ENCODE measurements at regions not wholly inside any gene's neighbourhood (a gene's known extent, or its start where the extent isn't known, plus 50 kb on each side); places are given as distances from the start of the nearest gene placed in this dataset.
"Not testable (repeated sequence)": the region's sequence is repeated elsewhere in the genome, so short reads cannot be mapped to it uniquely, and the experiment has no call there.

DNA sequence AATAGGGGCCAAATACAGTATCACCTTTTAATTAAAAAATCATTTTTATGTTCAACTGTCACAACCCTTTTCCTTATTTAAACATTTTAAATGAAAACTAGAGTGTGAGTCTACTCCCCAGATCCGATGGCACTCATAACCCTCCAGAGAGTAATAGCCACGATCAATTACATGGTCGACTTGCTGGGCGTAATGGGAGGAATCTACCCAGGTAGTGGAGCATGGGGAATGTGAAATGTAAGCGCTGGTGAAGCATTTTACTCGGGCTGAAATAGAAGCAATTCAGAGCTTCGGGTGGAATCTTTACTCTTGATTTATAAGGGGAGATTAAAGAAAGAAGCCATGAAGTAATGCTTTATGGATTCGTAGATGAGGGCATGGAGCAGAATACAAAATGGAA, 321.9 kb downstream of the ACTR3B start:
- DNase-seq (ENCODE audit: low read depth in 3 of 3) = no peak

DNA sequence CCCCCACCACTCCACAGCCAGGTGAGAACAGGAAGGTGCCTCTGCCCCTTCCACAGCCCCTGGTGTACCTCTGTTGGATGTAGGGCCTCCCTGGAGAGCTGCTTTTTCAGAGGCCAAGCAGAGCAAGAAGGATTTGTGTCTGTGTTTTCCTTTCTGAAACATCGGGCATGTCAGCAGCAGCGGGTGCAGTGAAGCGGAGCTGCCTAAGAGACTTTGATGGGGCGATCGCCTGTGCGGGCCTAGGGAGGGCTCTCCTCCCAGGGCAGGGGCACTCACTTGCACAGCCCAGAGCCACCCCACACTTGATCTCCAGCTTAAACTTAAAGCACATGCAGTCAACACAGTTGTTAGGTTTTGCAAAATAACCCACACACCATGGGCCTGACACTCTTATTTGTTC, 324.7 kb downstream of the ACTR3B start:
- DNase-seq (ENCODE audit: low read depth in 3 of 3) = no peak

DNA sequence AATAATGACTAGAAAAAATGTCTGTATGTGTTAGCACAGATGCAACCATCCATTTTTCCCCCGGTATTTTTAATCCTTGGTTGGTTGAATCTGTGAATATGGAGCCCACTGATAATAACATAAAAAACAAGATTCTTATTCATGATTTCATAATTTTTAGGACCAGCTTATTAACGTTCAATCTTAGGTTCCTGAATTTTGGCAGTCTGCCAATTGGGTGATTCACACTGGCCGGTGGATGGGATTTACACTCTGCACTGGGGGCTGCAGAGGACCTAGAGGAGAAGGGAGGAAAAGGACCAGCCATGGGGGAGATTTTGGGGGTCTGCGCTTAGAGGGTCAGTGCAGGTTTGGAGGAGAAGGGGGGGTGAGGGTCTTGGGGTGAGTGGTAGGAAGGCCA, 327.9 kb downstream of the ACTR3B start:
- DNase-seq (ENCODE audit: low read depth in 3 of 3) = no peak

DNA sequence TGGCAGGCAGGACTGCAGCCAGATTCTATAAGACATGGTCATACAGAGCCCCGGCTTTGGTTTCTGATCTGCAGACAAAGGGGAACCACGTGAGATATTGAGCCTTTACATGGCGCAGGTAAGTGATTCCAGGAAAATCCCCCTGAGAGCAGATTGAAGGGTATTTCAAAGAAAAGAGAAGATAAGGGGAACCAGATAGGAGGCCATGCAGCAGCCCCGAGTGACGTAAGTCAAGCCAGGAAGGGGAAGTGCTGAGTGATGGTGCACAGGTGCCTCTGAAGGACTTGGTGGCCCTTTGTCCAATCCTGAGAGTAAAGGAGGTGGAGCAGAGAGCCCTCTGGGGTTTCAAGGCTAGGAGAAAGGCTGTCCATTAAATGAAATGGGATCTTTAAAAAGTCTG, 329.0 kb downstream of the ACTR3B start:
- DNase-seq (ENCODE audit: low read depth in 3 of 3) = no peak

DNA sequence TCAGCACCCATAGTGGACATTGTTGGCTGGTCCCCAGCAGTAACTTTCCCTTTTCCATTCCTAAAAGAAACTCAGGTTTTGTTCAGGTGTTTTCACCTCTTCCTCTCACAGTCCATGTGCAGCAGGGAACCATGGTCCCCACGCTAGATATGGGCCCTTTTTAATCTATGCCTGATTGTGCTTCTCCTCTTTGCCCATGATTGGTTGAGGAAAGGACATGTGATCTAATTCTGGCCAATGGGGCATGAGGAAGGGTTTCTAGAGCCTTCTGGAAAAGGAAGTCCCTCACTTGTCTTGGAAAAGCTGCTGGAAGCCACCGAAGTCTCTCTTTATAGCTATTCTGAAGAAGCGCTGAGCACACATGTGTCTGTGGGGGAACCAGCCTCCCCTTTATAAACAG, 330.7 kb downstream of the ACTR3B start:
- DNase-seq (ENCODE audit: low read depth in 3 of 3) = no peak

DNA sequence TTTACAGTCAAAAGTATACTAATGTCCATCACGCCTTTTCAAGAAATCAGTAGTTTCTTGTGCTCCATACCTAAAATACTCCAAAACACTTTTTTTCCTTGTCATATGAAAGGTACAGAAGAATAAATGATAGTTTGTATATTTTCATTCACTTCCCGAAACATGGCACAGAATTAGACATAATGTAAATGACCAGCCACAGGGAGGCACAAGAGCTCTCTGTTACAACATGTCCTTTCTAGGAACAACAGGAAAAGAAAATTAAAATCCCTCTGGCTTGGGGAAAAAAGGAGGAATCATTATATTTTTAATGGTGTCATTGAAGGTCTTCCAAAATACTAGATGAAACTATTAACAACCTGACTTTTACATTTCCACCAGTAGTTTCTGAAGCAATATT, 331.2 kb downstream of the ACTR3B start:
- DNase-seq (ENCODE audit: low read depth in 3 of 3) = no peak

DNA sequence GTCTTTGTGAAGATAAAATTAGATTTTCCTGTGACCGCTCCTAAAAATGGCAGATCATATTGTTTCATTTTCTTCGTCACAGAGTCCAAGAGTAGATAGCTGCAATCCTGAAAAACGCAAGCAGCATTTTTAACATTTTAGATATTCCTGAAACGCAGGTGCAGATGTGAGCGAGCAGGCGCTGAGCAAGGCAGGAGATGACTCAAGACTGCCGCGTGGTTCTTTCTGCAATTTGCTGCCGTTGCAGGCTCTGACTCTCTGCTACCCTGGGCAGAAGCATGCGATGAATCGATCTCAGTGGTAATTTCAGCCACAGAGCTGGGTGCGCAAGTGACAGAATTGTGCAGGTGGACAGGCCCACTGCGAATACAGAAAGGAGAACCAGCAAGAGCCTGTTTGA, 331.9 kb downstream of the ACTR3B start:
- no peak for DNase-seq (ENCODE audit: low read depth in 3 of 3)

DNA sequence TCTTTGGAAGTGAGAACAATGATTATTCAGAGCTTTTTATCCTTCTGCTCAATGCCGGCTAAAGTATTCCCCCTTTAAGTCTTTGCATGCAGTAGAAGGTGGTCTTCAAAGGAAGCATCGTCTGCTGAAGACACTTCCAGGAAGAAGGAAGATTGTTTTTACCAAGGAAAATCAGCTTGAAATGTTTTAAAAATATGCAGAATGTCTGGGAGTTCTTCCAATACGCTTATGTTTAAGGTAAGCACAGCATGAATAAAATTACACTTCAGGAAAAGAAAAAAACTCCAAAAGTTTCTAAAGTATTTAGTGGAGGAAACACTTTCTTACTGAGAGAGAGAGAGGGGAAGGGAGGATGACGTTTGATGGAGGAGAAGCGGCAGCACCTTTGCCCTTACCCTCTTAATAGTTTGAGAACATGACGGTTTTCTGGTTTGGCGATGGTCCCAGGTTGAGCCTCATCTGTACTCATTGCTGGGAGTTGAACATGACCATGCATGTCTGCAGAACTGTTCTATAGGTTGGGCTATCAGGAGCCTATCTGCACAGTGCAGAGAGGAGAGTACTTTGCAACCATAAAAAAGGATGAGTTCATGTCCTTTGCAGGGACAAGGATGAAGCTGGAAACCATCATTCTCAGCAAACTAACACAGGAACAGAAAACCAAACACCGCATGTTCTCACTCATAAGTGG, 338.1 kb downstream of the ACTR3B start:
- DNase-seq (ENCODE audit: low read depth in 3 of 3) = no peak

DNA sequence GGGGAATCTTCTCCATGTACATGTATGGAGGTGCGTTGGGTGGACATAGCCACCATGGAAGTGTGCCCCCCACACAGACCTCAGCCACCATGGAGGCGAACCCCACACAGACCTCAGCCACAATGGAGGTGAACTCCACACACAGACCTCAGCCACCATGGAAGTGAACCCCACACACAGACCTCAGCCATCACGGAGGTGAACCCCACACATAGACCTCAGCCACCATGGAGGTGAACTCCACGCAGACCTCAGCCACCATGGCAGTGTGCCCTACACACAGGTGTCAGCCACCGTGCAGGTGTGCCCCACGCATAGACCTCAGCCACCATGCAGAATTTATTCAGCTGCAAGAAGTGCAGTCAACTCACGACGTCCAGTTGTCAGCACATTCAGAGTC, 339.7 kb downstream of the ACTR3B start:
- no peak for DNase-seq (ENCODE audit: low read depth in 3 of 3)

DNA sequence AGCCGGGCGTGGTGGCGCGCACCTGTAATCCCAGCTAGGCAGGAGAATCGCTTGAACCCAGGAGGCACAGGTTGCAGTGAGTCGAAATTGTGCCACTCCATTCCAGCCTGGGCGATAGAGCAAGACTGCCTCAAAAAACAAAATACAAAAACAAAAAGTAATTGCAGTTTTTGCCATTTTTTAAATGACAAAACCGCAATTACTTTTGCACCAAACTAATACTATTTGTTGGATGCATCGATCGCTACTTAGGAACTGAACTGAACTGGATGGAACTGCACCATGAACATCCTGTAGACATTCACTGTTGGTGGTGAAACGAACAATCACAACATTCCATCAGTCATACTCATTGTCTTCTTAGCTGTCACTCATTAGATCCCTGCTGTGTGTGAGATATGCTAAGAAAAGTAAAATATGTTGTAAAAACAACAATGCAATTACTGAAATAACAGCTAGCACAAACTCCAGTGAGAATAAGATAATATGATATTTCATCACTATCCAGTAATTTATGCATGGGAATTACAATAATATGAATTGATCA, 341.2 kb downstream of the ACTR3B start:
- DNase-seq (ENCODE audit: low read depth in 3 of 3) = no peak

DNA sequence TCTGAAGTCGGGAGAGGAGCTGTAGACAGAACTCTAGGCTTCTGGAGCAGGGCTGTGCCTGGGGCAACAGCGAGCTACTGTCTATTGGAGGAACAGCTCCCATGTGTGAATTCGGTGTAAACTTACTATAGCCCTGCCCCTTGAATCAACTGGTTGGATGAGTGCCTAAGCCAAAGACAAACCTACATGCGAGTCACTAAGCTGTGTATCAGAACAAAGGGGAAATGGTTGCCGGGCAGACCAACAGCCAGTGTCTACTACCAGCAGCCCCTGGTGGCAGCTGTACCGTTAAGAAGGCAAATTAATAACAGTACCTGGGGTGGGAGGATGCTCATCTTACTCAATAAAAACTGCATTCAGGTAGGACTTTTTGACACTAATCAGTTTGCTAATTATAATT, 343.6 kb downstream of the ACTR3B start:
- no peak for DNase-seq (ENCODE audit: low read depth in 3 of 3)

DNA sequence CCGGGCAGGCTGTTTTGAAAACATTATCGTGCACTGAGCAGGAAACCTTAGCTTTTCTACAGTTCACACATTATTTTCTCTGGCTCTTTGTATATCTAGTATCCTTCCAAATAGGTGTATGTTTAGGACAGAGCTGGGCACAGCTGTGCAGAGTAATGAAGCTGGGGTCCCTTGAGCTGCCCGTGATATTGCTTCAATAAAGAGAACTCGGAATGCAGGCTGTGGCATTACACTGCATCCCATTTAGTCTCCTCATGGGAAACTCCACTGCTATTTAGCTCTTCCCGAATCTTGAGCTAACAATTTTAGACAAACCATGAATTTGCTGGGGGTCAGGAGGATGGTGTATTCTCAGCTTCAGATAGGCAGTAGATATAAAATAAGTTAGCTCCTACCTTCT, 348.3 kb downstream of the ACTR3B start:
- no peak for DNase-seq (ENCODE audit: low read depth in 3 of 3)

DNA sequence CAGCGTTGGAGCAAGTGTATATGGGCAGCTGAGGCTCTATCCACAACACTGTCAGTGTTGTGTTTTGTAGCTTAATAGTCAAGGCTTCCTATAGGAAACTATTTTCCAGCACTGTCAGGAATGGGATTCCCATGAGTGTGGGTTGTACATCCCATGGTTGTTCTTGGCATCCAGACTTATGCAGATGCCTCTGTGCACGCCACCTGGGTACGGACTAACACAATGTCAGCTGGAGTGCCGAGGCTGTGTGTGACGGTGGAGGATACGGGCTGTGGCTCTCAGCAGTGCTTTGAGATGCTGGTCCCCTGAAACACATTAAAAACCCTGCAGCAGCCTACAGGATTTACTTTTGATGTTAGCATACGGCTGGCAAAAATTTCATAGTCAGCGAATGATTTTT, 350.0 kb downstream of the ACTR3B start:
- no peak for DNase-seq (ENCODE audit: low read depth in 3 of 3)

DNA sequence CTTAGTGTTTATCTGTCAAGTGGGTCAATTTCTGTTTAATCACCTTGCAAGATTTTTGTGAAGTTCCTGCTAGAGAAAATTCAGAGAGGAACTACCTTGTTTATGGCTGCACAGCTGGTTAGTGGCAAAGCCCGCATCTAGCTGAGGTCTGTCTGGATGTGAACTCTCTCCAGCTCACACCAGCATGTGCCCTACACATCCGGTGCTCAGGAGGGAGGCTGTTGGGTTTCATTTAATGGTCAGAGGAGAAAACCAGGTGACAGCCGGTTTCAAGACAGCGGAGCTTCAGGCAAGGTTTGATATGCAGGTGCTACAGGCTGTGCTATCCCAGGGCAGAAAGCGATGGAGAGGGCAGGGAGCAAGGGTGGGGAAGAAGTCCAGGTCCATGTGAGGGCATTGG, 351.1 kb downstream of the ACTR3B start:
- DNase-seq (ENCODE audit: low read depth in 3 of 3) = no peak

DNA sequence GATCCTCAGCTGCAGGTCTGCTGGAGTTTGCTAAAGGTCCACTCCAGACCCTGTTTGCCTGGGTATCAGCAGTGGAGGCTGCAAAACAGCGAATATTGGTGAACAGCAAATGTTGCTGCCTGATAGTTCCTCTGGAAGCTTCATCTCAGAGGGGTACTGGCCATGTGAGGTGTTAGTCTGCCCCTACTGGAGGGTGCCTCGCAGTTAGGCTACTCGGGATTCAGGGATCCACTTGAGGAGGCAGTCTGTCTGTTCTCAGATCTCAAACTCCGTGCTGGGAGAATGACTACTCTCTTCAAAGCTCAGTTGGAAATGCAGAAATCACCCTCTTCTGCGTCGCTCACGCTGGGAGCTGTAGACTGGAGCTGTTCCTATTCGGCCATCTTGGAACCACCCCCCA, 362.7 kb downstream of the ACTR3B start:
- DNase-seq (ENCODE audit: low read depth in 3 of 3) = not testable (repeated sequence)

DNA sequence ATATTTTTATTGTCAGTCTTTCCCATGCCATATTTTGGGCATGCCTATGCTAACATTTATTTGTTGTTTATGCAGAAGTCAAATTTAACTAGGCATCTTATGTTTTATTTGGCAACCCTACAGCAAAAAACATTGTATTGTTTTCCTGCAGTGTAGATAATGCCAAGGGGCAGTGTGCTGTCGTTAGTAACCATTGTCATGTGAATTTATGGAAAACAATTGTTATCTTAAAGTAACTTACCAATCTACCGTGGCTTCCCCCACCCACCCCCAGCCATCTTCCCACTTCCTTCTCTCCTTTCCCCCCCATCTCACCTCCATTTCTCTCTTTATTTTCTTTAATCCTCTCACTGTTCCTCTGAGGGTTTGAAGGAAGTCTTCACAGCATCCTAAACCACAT, 370.5 kb downstream of the ACTR3B start:
- no peak for DNase-seq (ENCODE audit: low read depth in 3 of 3)

DNA sequence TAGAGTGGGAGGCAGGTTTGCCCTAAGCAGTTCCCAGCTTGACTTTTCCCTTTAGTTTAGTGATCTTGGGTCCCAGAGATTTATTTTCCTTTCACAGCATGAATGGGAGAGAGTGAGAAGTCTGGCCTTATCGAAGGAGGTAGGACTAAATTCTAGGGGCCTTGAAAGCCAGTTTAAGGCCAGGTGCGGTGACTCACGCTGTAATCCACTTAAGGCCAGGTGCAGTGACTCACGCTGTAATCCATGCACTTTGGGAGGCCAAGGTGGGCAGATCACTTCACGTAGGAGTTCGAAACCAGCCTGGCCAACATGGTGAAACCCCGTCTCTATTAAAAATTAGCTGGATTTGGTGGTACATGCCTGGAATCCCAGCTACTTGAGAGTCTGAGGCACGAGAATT, 392.2 kb downstream of the ACTR3B start:
- no peak for DNase-seq (ENCODE audit: low read depth in 3 of 3)

DNA sequence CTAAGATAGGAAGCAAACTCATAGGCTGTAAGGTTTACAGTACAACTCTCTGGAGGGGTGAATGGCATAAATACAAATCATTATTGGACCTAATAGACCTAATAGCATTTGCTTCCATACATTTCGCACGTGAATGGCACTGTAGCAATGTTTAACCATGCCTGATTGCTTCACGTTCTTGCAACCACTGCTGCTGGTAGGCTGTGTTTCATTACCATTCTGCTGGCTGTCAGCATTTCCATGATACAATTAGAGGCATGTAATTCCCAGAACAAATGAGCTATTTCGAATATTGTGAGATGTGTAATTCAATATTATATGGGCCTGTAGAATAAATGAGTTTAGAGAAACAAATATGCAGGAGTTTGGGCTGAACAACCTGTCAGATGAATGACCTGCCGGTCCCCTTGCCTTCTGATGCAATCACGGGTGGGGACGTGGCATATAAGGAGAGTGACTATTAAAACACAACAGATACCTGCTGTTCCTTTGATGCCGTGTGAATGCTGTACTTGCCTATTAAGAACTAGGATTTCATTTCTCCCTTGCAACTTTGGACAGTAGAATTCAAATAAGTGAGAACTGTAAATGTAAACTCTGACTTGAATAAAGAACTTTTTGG, 393.4 kb downstream of the ACTR3B start:
- DNase-seq (ENCODE audit: low read depth in 3 of 3) = no peak

DNA sequence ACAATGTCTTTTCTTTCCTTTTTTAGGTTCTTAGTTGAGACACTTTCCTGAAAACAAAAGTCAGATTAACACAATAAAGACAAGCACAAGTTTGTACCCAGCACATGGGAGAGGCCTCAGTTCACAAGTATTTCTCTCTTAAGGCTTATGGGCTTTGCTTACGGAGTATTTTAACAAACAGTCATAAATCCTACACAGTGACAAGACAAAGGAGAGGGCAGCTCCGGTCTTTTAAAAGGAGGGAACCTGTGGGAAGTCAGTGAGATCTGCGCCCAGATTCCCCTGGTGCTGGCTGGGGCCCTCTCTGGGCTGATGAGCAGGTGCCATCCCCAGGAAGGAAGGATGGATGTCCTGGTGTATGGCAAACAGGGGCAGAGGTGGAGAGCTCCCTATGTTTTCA, 398.6 kb downstream of the ACTR3B start:
- no peak for DNase-seq (ENCODE audit: low read depth in 3 of 3)

DNA sequence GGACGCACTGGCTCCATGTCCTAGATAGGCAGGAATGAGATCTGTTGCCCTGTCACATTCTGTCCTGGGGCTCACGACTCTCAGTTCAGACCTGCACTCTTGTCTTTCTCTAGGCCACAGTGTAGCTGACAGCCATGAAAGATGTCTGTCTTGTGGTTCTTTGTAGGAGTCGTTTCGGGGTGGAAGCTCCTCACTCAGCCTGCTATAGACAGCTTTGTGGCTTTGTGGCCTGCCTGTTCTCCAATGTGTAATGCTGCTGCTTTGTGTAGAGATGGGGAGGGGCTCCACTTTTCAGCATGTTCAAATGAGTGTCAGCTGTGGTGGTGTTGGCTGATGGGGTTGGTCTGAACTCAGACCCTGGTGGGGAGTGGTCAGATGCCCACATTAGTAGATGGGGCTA, 410.7 kb downstream of the ACTR3B start:
- DNase-seq (ENCODE audit: low read depth in 3 of 3) = no peak

DNA sequence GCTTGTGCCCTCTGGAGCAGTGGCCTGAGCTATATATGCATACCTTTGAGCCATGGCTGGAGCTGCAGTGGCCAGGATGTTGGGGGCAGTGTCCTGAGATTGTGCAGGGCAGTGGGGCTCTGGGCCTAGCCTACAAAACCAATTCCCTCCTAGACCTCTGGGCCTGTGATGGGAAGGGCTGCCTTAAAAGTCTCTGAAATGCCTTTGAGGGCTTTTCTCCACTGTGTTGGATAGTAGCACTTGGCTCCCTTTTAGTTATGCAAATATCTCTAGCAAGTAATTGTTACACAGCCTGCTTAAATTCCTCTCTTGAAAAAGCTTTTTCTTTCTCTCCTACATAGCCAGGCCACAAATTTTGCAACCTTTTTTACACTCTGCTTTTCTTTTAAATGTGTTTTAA, 426.4 kb downstream of the ACTR3B start:
- DNase-seq (ENCODE audit: low read depth in 3 of 3) = no peak

DNA sequence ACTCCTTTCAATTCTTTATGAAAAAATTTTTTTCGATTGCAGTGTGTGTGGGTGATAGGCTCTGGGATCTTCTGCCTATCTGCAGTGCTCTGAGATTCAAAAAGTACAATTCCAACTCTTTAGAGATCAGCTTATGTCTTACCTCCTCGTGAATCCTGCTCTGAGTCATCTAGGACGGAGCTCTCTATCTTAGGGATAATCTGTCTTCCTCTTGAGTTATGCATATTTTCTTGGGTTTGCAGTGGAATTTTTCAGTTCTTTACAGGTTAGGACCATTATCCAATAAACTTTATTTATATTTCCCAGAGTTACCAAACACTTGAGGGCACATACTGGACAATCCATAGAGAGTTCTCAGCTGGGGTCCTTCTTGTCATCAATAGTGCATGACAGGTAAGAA, 428.6 kb downstream of the ACTR3B start:
- no peak for DNase-seq (ENCODE audit: low read depth in 3 of 3)

DNA sequence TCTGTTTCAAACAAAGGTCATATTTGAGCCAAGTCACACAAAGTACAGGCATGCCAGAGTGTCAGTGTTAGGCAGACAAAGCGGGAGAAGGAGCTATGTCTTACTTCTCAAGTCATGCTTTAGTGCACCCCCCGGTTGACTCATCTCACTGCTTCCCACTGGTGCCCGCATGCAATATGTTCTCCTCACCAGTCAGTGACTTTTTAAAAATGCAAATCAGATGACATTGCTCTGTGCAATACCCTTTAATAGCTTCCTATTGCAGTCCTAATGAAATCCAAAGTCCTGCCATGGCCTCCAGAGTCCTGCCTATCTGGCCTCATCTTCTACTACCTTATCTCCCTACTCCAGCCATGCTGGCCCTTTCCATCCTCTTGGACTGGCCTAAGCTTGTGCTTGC, 429.1 kb downstream of the ACTR3B start:
- no peak for DNase-seq (ENCODE audit: low read depth in 3 of 3)

DNA sequence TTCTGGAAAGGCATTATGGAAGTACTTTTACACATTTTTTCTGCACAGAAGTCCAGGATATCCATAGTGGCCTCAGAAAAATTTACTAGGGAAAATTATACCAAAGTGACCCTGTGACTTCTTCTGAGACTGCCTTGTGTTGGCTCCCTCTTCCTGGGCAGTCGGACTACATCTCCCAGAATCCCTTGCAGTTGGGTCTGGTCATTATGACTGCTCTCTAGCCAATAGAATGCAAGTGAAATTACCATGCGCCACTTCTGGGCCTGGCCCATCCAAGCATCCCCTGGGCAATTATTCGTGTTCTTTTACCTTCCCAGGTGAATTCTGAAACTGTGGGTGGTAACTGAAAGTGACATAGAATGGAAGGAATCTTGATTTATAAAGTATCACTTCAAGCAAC, 430.9 kb downstream of the ACTR3B start:
- no peak for DNase-seq (ENCODE audit: low read depth in 3 of 3)

All from stimulated activated CD4-positive, alpha-beta T cell treated with anti-CD3 and anti-CD28 coated beads, TNF-alpha, amount 100 ng/mL, for 24 hours (primary cell).